ENCODE measurements at regions not wholly inside any gene's neighbourhood (a gene's known extent, or its start where the extent isn't known, plus 50 kb on each side); places are given as distances from the start of the nearest gene placed in this dataset.
A peak's percentile ranks its signal among the peaks of the same experiment; 100 is the strongest.
"Not testable (repeated sequence)": the region's sequence is repeated elsewhere in the genome, so short reads cannot be mapped to it uniquely, and the experiment has no call there.

DNA sequence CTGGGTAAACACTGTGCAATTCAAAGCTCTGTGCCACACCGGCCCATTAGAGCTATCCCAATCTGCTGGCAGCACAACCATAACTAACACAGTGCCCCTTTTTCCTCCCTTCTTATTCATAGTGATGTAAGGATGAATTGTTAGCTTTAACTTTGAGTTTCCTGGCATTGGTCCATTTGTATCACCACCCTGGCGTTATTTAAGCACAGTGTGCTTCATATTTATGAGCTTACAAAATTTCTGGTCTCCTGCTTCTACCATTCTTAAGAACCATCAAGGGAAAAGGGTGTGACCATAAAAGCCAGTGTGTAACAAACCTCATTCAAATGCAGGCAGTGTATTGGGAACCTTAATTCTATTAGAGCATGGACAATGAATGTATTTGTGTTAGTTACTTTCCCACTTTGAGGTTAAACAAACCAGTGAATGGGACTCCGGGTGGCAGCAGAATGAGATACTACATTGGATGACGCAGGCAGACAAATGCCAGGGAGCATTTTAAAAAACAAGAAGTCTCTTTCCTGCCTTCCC lies 222.6 kb downstream of the TMEM161B start:
- no peaks in the 10 kb centered on the region for H3K27me3 ChIP-seq (ENCODE audit: control insufficient read depth, insufficient read depth, low read length)
- no peak overlapping the region for H3K27ac ChIP-seq (ENCODE audit: low read depth, low read length)
- H3K4me1 ChIP-seq (ENCODE audit: control insufficient read depth, insufficient read depth, low read length): peaks cover 16% of the 10 kb centered on the region
- no peaks in the 10 kb centered on the region for H3K36me3 ChIP-seq (ENCODE audit: control insufficient read depth, insufficient read depth, low read length)
- no peak overlapping the region for H3K4me3 ChIP-seq (ENCODE audit: low read depth, low read length)
- no peaks in the 10 kb centered on the region for H3K9me3 ChIP-seq (ENCODE audit: control insufficient read depth, insufficient read depth, low read depth, low read length)
- no peak overlapping the region for H3K9ac ChIP-seq (ENCODE audit: low read length)

DNA sequence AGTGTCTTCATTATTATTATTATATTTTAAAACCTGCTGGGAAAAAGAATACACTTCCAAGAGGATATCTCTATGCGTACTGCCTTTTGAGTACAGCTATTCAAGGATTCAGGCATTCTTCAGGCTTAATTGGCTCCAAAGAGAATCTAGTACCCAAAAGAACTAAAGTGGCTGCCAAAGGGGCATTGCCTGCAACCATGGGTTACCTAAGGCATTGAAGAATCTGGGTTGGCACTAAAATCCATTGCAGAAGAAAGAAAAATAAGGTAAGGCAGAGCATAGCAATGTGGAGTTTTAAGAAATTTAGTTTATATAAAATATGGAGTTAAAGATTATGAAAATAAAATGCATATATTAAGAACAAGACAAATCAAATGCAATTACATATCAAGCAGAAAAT lies 223.5 kb downstream of the TMEM161B start:
- H3K9ac ChIP-seq (ENCODE audit: low read length): no peak overlapping the region
- H3K9me3 ChIP-seq (ENCODE audit: control insufficient read depth, insufficient read depth, low read depth, low read length): no peaks in the 10 kb centered on the region
- H3K36me3 ChIP-seq (ENCODE audit: control insufficient read depth, insufficient read depth, low read length): no peaks in the 10 kb centered on the region
- no peak overlapping the region for H3K4me3 ChIP-seq (ENCODE audit: low read depth, low read length)
- no peaks in the 10 kb centered on the region for H3K27me3 ChIP-seq (ENCODE audit: control insufficient read depth, insufficient read depth, low read length)
- H3K4me1 ChIP-seq (ENCODE audit: control insufficient read depth, insufficient read depth, low read length): peaks cover 11% of the 10 kb centered on the region
- H3K27ac ChIP-seq (ENCODE audit: low read depth, low read length): no peak overlapping the region

DNA sequence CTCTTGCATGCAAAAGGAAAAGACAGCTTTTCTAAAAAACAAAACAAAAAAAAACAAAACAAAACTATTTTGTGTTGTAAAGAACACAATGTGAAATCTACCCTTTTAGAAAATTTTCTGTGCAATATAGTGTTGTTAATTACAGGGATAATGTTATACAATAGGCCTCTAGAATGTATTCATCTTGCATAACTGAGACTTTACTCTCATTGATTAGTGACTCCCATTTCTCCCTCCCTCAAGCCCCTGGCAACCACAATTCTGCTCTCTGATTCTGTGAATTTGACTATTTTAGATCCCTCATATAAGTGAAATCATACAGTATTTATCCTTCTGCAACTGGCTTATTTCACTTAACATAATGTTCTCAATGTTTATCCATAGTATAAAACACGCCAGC lies 234.1 kb downstream of the TMEM161B start:
- no peak overlapping the region for H3K27ac ChIP-seq (ENCODE audit: low read depth, low read length)
- H3K4me1 ChIP-seq (ENCODE audit: control insufficient read depth, insufficient read depth, low read length): no peaks in the 10 kb centered on the region
- H3K27me3 ChIP-seq (ENCODE audit: control insufficient read depth, insufficient read depth, low read length): no peaks in the 10 kb centered on the region
- H3K9ac ChIP-seq (ENCODE audit: low read length): no peak overlapping the region
- no peak overlapping the region for H3K4me3 ChIP-seq (ENCODE audit: low read depth, low read length)
- H3K9me3 ChIP-seq (ENCODE audit: control insufficient read depth, insufficient read depth, low read depth, low read length): no peaks in the 10 kb centered on the region
- no peaks in the 10 kb centered on the region for H3K36me3 ChIP-seq (ENCODE audit: control insufficient read depth, insufficient read depth, low read length)

DNA sequence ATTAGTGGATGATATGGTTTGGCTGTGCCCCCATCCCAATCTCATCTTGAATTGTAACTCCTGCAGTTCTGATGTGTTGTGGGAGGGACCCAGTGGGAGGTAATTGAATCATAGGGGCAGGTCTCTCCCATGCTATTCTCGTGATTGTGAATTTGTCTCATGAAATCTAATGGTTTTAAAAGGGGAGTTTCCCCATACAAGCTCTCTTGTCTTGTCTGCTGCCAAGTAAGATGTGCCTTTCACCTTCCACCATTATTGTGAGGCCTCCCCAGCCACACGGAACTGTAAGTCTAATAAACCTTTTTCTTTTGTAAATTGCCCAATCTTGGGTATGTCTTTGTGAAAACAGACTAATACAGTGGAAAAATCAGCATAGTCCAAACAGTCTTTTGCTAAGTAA lies 235.5 kb downstream of the TMEM161B start:
- no peaks in the 10 kb centered on the region for H3K36me3 ChIP-seq (ENCODE audit: control insufficient read depth, insufficient read depth, low read length)
- H3K9ac ChIP-seq (ENCODE audit: low read length): no peak overlapping the region
- no peaks in the 10 kb centered on the region for H3K9me3 ChIP-seq (ENCODE audit: control insufficient read depth, insufficient read depth, low read depth, low read length)
- no peaks in the 10 kb centered on the region for H3K4me1 ChIP-seq (ENCODE audit: control insufficient read depth, insufficient read depth, low read length)
- no peak overlapping the region for H3K4me3 ChIP-seq (ENCODE audit: low read depth, low read length)
- no peaks in the 10 kb centered on the region for H3K27me3 ChIP-seq (ENCODE audit: control insufficient read depth, insufficient read depth, low read length)
- H3K27ac ChIP-seq (ENCODE audit: low read depth, low read length): no peak overlapping the region

DNA sequence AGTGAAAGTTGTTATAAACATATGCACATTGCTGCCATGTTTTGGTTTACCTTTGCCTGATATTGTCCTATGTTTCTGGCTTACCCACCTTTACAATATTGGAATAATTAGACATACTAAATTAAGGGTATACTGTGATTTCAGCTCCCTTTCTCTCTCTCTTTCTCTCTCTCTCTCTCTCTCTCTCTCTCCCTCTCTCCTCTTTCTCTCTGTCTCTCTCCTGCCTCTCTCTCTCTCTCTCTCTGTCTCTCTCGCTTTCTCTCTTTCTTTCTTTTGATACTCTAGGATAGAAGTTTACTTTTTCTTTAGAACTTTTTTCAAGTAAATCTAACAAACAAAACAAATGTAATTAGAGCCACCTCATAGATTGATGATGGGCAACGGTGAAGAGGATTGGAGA lies 239.6 kb downstream of the TMEM161B start:
- no peaks in the 10 kb centered on the region for H3K36me3 ChIP-seq (ENCODE audit: control insufficient read depth, insufficient read depth, low read length)
- no peaks in the 10 kb centered on the region for H3K9me3 ChIP-seq (ENCODE audit: control insufficient read depth, insufficient read depth, low read depth, low read length)
- no peak overlapping the region for H3K27ac ChIP-seq (ENCODE audit: low read depth, low read length)
- H3K4me3 ChIP-seq (ENCODE audit: low read depth, low read length): no peak overlapping the region
- H3K9ac ChIP-seq (ENCODE audit: low read length): no peak overlapping the region
- no peaks in the 10 kb centered on the region for H3K27me3 ChIP-seq (ENCODE audit: control insufficient read depth, insufficient read depth, low read length)
- no peaks in the 10 kb centered on the region for H3K4me1 ChIP-seq (ENCODE audit: control insufficient read depth, insufficient read depth, low read length)

DNA sequence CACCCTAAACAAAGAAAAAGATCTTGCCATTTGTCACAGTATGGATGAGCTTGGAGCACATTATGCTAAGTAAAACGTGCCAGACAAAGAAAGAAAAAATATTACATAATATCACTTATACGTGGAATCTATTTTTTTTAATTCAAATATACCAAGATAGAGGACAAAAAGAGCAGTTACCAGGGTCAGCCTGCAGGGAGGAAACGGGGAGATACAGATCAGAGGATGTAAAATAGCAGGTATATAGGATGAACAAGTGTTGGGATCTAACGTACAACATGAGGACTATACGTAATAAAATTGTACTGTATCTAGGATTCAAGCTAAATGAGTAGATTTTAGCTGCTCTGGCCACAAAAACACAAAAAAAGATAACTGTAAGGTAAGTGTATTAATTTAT lies 247.5 kb downstream of the TMEM161B start:
- H3K4me1 ChIP-seq (ENCODE audit: control insufficient read depth, insufficient read depth, low read length): no peaks in the 10 kb centered on the region
- no peaks in the 10 kb centered on the region for H3K27me3 ChIP-seq (ENCODE audit: control insufficient read depth, insufficient read depth, low read length)
- no peaks in the 10 kb centered on the region for H3K36me3 ChIP-seq (ENCODE audit: control insufficient read depth, insufficient read depth, low read length)
- H3K4me3 ChIP-seq (ENCODE audit: low read depth, low read length): no peak overlapping the region
- no peak overlapping the region for H3K9ac ChIP-seq (ENCODE audit: low read length)
- H3K27ac ChIP-seq (ENCODE audit: low read depth, low read length): no peak overlapping the region
- no peaks in the 10 kb centered on the region for H3K9me3 ChIP-seq (ENCODE audit: control insufficient read depth, insufficient read depth, low read depth, low read length)

DNA sequence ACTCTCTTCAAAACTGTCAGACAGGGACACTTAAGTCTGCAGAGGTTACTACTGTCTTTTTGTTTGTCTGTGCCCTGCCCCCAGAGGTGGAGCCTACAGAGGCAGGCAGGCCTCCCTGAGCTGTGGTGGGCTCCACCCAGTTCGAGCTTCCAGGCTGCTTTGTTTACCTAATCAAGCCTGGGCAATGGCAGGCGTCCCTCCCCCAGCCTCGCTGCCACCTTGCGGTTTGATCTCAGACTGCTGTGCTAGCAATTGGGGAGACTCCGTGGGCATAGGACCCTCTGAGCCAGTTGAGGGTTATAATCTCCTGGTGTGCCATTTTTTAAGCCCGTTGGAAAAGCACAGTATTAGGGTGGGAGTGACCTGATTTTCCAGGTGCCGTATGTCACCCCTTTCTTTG lies 253.7 kb downstream of the TMEM161B start:
- not testable (repeated sequence) for H3K9ac ChIP-seq (ENCODE audit: low read length); H3K9me3 ChIP-seq (ENCODE audit: control insufficient read depth, insufficient read depth, low read depth, low read length); H3K27me3 ChIP-seq (ENCODE audit: control insufficient read depth, insufficient read depth, low read length); H3K36me3 ChIP-seq (ENCODE audit: control insufficient read depth, insufficient read depth, low read length); H3K27ac ChIP-seq (ENCODE audit: low read depth, low read length); H3K4me1 ChIP-seq (ENCODE audit: control insufficient read depth, insufficient read depth, low read length)
- peak overlapping the region; percentile 42; the same call in 1 of the 2 replicates for H3K4me3 ChIP-seq (ENCODE audit: low read depth, low read length)

DNA sequence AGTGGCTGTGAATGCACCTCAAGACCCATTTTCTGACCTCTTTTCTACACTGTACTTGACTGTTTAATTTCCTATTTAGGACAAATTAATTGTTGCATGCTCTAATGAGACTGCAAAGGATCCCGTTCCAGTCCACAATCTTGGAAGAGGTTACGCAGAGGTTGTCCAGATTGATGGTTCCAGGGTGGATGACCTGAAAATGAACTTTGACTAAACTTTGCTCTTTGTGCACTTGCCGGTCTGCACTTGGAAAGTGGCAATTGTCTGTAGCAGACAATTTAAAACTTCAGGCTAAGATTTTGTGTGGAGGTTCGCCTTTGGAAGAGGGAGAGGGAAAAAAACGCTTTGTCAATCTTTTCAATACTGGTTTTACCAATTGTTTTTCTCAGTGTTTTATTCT lies 267.8 kb downstream of the TMEM161B start:
- Histone ChIP-seq H3K36me3 (ENCODE audit: control insufficient read depth, insufficient read depth, low read length) (no peaks in the 10 kb centered on the region), H3K4me1 (ENCODE audit: control insufficient read depth, insufficient read depth, low read length) (no peaks in the 10 kb centered on the region), H3K9ac (ENCODE audit: low read length) (no peak overlapping the region), H3K27me3 (ENCODE audit: control insufficient read depth, insufficient read depth, low read length) (no peaks in the 10 kb centered on the region), H3K9me3 (ENCODE audit: control insufficient read depth, insufficient read depth, low read depth, low read length) (no peaks in the 10 kb centered on the region), H3K4me3 (ENCODE audit: low read depth, low read length) (no peak overlapping the region), H3K27ac (ENCODE audit: low read depth, low read length) (no peak overlapping the region)

DNA sequence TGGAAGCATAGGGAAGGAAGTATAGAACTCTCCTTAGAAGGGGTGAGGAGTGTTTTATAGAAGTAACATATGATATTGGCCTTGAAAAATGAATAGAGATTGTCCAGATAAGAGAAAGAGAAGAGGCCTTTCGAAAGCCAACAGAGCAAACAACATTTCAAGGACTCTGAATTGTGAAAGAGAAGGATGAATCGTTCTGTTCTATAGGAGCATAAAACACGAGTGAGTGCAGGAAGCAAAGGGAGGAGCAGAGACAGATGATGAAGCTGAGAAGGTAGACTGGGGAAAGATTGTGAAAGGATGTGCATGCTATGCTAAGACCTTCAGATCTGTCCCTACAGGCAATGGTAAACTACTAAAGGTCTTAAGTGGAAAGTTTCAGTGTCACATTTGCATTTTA lies 271.0 kb downstream of the TMEM161B start:
- no peaks in the 10 kb centered on the region for H3K27me3 ChIP-seq (ENCODE audit: control insufficient read depth, insufficient read depth, low read length)
- no peak overlapping the region for H3K27ac ChIP-seq (ENCODE audit: low read depth, low read length)

DNA sequence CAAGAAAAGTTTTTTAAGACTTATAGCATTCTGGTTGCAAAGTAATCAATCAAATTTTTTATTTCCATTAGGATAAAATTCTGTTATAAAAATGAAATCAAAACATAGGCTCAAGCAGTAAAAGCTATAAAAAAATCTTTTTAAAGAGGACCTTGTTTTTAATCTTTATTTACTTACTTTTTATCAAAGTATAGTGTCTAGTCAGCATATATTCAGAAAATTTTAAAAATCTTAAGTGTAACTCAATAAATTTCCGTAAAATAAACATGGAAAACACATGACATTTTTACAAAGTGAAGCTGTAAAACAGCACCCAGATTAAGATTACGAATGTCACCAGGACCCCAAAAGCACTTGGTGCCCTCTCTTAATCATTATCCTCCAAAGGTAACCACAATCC lies 302.4 kb downstream of the TMEM161B start:
- H3K4me1 ChIP-seq (ENCODE audit: control insufficient read depth, insufficient read depth, low read length): no peaks in the 10 kb centered on the region
- H3K27me3 ChIP-seq (ENCODE audit: control insufficient read depth, insufficient read depth, low read length): no peaks in the 10 kb centered on the region
- H3K4me3 ChIP-seq (ENCODE audit: low read depth, low read length): no peak overlapping the region
- no peaks in the 10 kb centered on the region for H3K9me3 ChIP-seq (ENCODE audit: control insufficient read depth, insufficient read depth, low read depth, low read length)
- no peak overlapping the region for H3K27ac ChIP-seq (ENCODE audit: low read depth, low read length)
- no peak overlapping the region for H3K9ac ChIP-seq (ENCODE audit: low read length)
- H3K36me3 ChIP-seq (ENCODE audit: control insufficient read depth, insufficient read depth, low read length): no peaks in the 10 kb centered on the region

More for the DNA sequence above, 271.0 kb downstream of the TMEM161B start:
- H3K9me3 ChIP-seq (ENCODE audit: control insufficient read depth, insufficient read depth, low read depth, low read length): no peaks in the 10 kb centered on the region
- no peak overlapping the region for H3K9ac ChIP-seq (ENCODE audit: low read length)
- H3K4me3 ChIP-seq (ENCODE audit: low read depth, low read length): no peak overlapping the region
- no peaks in the 10 kb centered on the region for H3K36me3 ChIP-seq (ENCODE audit: control insufficient read depth, insufficient read depth, low read length)
- H3K4me1 ChIP-seq (ENCODE audit: control insufficient read depth, insufficient read depth, low read length): no peaks in the 10 kb centered on the region

DNA sequence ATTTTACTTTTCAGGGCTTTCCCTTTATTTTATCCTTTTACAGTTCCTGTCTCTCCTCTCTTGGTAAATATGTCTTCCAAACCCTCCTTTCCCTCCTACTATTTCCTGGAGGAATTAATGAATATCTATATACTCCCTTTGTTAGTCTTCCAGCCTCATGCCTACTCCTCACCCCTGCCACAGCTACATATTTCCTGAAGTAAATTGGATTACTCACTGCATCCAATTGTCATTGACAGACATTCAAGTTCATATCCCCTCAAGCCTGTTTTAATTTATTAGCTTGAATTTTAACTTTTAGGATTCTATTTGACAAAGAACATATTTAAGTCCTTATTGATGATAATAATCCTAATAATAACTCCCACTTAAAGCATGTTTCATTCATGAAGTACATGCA lies 314.5 kb downstream of the TMEM161B start:
- no peak overlapping the region for H3K4me3 ChIP-seq (ENCODE audit: low read depth, low read length)
- peaks cover 37% of the 10 kb centered on the region for H3K4me1 ChIP-seq (ENCODE audit: control insufficient read depth, insufficient read depth, low read length)
- no peaks in the 10 kb centered on the region for H3K36me3 ChIP-seq (ENCODE audit: control insufficient read depth, insufficient read depth, low read length)
- H3K9ac ChIP-seq (ENCODE audit: low read length): no peak overlapping the region
- H3K9me3 ChIP-seq (ENCODE audit: control insufficient read depth, insufficient read depth, low read depth, low read length): no peaks in the 10 kb centered on the region
- no peaks in the 10 kb centered on the region for H3K27me3 ChIP-seq (ENCODE audit: control insufficient read depth, insufficient read depth, low read length)
- H3K27ac ChIP-seq (ENCODE audit: low read depth, low read length): no peak overlapping the region

DNA sequence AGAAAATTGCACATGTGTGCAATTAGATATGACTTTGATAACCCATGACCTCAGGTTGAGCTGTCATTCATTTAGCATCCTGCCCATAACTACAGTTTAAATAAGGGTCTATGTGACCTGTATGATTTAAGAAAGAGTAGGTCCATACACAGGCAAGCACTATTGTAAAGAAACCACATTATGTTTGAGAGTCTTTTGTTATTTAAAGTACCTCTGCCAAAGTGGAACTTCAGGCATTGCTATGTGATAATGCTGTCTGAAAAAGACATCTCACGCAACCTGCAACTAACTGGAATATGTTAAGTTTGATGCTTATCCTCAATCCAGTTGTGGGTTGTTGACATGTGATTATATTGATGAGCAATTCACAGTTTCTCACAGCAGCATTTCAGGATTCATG lies 317.0 kb downstream of the TMEM161B start:
- Histone ChIP-seq H3K27me3 (ENCODE audit: control insufficient read depth, insufficient read depth, low read length) (no peaks in the 10 kb centered on the region), H3K9ac (ENCODE audit: low read length) (no peak overlapping the region)

More for the DNA sequence above, 317.0 kb downstream of the TMEM161B start:
- no peak overlapping the region for H3K4me3 ChIP-seq (ENCODE audit: low read depth, low read length)
- H3K4me1 ChIP-seq (ENCODE audit: control insufficient read depth, insufficient read depth, low read length): peaks cover 37% of the 10 kb centered on the region
- H3K27ac ChIP-seq (ENCODE audit: low read depth, low read length): no peak overlapping the region
- H3K36me3 ChIP-seq (ENCODE audit: control insufficient read depth, insufficient read depth, low read length): no peaks in the 10 kb centered on the region
- H3K9me3 ChIP-seq (ENCODE audit: control insufficient read depth, insufficient read depth, low read depth, low read length): no peaks in the 10 kb centered on the region

Measured in HUES6 (cell line).